HG03196 (cell line): ENCODE measurements at regions not wholly inside any gene's neighbourhood (a gene's known extent, or its start where the extent isn't known, plus 50 kb on each side); places are given as distances from the start of the nearest gene placed in this dataset.

ENCODE experiments used
- ATAC-seq: cut with Tn5 transposase; IDR thresholded peaks from one replicate; pipeline ENCODE4 v1.9.1; 2021; ENCODE audit not compliant: unreplicated experiment

DNA sequence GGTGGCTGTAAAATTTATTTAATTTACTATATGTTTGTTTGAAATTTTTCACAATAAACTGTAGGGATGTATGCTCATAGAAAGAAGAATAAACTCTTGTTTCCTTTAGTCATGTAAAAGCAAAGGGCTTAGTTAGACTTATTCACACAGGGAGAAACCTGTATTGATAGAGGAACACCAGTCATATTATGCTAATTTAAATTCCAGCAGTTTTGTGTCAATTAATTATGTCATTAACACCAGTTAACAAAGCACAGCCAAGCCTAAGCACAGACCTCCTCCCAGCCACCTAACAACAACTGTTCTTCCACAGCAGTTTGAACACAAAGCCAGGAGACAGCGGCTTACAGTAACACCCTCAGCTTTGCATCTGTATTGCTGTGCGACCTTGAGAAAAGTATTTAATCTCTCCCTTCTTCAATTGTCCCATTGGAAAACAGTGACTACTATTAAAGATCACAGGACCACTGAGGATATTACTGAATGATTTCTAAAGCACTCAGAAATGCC lies 260.8 kb upstream of the RRP15 start:
- no peak for ATAC-seq

DNA sequence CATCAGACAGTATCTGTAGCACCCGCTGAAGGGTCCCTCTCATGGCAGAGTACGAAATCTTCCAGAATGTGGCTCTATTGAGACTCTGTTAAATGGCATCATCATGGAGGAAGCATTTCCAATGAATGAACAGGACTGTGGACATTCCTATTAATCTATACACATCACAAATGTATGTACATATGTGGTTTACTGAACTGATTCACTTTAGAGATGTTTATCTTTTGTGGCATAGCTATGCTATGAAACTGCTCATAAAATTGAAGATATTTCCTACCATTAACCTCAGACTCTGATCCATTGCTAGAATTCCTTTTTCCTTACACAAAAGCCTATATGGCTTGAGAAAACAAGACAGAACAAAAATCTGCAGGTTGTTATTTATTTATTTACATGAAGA lies 259.6 kb upstream of the RRP15 start:
- ATAC-seq: no peak

- no peak for ATAC-seq
Observed at GRCh38 chr1:218027152-218027551, 257.9 kb upstream of the RRP15 start.

DNA sequence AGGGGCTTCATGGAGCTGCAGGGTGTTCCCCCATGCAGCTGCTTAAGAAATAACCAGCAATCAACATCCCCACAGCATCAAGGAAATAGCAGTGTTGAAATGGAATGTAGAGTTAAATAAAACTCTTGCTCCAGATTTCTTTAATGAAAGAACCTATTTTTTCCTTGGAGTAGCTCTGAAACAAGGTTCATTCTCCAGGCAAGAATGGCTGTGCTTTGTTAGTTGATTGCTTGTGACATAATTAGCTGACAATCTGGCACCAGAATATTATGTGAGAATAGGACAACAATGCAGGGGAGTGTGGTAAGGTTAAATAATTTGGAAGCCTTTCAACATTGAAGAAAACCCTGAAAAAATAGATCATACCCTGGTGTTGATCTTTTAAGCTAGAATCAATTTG lies 254.2 kb upstream of the RRP15 start:
- ATAC-seq: no peak

DNA sequence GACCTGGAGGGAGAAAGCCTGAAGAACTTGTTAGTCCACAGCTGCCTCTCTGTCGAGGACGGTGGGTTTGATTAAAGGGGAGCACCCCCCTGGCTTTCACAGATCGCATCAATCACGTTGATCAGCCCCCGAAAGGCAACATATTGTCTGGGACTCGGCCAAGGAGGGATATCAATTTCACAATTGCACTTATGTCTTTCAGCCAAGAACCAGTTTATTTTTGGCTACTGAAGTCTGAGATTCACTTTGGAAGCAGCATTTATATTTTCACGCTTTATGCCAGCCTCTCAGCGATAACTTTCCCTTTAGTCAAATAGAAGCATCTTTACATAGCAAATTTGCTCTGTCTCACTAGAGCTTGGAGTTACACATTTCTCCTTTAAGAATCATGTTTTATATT lies 253.2 kb upstream of the RRP15 start:
- no peak for ATAC-seq

- no peak for ATAC-seq
Observed at GRCh38 chr1:218034468-218034867, 250.6 kb upstream of the RRP15 start.

GRCh38 chr1:218048828-218049420 lies 236.2 kb upstream of the RRP15 start:
- no peak for ATAC-seq

- no peak for ATAC-seq
Observed at GRCh38 chr1:218049641-218050040, 235.5 kb upstream of the RRP15 start.

DNA sequence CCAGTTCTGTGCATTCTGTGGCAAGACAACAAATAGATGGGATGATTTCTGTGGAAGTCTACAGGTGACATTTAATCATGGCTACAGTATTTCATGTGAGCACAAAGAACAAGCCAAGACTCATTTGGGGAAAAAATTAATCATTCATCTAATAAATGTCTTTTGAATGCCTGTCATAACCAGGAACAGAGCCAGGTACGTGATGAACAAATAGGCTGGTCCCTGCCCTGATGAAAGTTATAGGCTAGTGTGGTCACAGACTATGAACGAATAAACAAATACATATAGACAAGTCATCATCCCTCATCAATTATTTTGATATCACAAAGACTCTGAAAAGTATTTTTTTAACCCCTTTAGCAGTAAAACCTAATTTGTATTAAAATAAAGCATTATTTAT lies 226.4 kb upstream of the RRP15 start:
- ATAC-seq: no peak

GRCh38 chr1:218064426-218064825 lies 220.7 kb upstream of the RRP15 start:
- ATAC-seq: no peak

DNA sequence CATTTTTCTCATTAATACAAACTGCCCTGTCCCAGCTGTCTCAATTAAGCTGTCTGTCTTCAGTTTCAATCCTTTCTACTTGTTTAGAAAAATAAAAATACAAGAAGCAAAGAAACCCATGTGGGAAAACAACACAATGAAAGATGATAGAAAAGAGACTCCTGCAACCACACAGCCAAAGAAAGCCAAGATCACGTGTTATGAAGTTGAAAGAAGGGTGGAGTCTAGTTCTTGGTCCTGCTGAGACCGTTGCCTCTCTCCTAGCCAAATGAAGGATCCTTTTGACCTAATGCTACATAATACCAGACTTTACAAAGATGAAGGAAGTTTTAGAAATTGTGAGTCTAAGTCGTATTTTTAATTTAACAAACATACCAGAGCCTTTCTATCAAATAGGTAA lies 218.8 kb upstream of the RRP15 start:
- no peak for ATAC-seq

DNA sequence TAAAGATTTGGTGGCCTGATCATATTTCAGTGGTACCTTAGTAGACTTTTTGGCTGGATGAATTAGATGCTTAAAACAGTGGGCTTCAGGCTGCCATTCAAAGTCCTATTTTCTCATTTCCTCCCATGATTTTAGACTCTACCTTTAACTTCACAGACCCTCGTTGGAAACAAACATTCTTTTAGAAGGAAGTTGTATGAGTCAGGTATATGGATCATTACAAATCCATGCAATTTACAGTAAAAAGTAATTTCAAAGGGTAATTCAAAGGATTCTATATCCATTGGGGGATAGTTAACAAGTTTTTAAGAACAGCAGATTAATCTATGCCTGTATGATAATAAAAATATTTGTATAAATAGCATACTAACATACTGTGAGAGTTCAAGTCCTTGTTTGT lies 216.9 kb upstream of the RRP15 start:
- ATAC-seq: no peak

DNA sequence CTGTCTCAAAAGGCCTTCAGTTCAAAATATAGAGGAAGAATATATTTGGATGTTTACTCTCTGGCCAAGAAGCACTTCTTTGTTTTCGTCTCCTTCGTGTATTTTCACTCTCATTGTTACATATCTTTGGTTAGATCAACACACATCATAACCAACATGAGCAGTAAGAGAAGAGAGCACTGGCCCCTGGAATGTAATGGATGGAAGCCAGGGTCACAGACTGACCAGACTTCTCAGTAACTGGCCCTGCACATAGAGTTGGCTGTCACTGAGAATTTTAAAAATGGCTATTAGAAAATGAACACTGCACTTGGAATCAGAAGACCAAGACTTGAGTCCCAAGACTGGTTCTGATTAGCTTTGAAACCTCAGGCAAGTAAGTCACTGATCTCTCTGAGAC lies 215.9 kb upstream of the RRP15 start:
- no peak for ATAC-seq

GRCh38 chr1:218073062-218073461 lies 212.0 kb upstream of the RRP15 start:
- ATAC-seq: no peak

- no peak for ATAC-seq
Observed at GRCh38 chr1:218078916-218079315, 206.2 kb upstream of the RRP15 start.

DNA sequence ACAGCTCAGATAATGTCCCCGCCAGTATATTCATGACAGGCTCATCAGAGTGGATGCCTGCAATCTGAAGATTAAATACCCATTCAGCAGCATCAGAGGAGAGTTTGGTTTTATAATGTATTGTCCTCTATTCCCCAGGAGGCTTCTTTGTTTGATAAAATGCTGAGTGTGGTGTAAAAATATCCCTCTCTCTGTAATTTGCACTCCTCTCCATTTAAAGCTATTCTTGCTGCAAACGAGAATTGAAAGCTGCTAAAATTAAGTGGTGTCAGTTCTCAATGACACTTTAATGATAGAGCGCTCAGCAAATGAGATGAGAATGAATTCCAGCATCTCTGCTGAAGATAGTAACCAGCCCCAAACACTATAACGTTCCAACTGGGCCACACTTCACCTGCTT lies 205.7 kb upstream of the RRP15 start:
- ATAC-seq: no peak

DNA sequence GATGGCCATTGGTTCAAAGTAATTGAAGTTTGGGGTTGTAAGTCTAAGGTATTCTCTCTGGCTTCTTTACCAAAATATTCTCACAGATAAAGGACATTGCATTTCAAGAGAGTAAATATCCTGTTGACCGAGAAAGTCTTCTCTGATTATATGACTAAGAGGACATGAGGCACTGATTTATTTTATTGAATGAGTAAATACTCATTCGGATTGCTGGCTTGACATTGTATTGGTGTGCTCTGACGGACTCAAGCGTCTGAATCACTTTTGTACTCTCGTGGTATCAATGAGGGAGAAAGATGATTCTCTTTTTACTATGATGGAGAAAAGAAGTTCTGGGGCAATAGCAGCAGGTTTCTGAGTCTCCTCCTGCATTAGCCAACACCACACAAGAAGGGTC lies 205.3 kb upstream of the RRP15 start:
- ATAC-seq: no peak

GRCh38 chr1:218080863-218081262 lies 204.2 kb upstream of the RRP15 start:
- ATAC-seq: no peak

GRCh38 chr1:218081358-218081757 lies 203.7 kb upstream of the RRP15 start:
- no peak for ATAC-seq

DNA sequence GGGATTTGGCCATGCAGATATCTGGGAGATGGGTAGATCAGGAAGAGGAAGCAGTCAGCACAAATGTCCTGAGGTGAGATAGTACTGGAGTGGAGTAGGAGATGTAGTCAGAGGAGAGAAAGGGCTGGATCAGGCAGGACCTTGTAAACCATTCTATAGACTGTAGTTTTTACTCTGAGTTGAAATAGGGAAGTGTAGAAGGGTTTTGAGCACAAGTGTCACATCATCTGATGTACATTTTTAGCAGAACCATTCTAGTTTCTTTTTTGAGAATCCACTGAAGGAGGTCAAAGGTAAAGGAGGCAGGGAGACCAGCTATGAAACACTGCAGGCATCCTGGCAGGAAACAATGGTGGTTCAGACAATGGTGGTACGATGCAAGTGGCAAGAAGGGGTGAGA lies 194.6 kb upstream of the RRP15 start:
- ATAC-seq: no peak

DNA sequence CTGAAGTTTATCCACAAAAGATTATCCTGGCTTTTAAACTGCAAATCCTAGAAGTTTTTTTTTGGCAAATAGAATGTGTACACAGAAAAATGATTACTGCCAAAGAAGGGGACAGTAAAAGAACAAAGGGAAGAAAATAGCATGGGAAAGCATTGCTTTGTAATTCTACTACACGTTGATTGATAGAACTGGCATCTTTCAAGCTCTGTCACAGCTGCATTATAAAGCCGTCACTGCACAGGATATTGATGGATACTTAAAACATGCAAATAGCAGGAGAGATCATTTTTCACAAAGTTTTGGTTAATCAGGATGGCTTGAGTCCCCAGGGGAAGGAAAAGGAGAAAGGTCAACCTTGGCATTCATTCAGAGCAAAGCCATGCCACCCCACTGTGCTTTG lies 183.7 kb upstream of the RRP15 start:
- no peak for ATAC-seq

DNA sequence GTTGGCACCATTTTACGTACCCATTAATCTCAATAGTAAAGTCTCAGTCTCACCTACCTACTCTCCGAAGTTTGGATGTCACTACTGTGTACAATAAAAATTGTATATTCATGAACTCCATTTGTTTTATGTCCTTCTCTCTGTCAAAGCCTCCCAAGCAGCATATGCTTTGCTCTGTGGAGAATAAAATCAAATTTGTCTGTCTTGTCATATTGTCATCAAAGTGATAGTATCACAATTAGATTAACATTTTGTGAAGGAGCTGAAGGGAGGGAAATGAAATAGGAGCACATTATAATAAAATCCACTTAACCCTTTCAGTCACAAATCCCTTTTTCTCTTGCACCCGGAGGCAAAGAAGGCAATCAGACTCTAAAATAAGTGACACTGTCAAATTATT lies 177.1 kb upstream of the RRP15 start:
- no peak for ATAC-seq

DNA sequence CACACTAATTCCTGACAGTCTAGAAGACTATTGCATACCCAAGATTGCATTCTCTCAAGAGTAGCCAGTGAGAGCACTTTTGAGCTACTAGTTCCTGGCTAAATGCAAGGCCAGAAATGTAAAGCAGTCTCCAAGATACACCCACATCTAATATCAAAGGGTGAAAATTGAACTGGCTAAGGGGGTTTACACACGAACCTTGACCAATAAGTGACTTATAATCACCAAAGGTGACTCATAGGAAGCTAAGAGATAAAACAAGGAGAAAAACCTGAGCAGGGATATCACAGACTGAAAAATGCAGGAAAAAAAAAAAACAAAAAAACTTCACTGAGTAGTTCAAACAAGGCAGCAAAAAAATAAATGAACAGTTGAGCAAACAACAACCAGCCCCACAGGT lies 172.2 kb upstream of the RRP15 start:
- ATAC-seq: no peak

DNA sequence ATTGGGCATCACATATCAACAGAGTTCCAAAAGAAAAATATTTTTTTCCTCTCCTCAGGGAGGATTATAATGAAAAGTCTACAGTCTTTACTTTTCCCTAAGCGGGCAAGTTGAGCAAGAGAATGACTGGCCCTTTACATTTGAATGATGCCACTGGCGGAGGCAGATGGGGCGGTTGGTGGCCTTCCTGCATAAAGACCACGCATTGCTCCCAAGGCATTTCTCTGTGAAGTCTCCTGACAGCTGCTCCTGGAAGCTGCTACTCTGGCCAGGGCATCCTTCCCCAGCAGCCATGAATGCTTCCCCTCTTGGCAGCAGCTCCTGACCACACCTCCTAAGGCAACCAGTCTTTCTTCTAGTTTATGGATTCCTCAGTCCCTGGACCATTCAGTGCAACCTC lies 161.1 kb upstream of the RRP15 start:
- no peak for ATAC-seq
